ENCODE measurements at regions not wholly inside any gene's neighbourhood (a gene's known extent, or its start where the extent isn't known, plus 50 kb on each side); places are given as distances from the start of the nearest gene placed in this dataset.

GRCh38 chrY:7701676-7702075, 790.1 kb upstream of the AMELY start:
- DNase-seq (no peak), ATAC-seq (ENCODE audit: poor library complexity) (no peak)
- Mint-ChIP-seq H3K36me3 (ENCODE audit: low read depth) (no peaks in the 10 kb centered on the region), H3K4me1 (ENCODE audit: low read depth) (no peaks in the 10 kb centered on the region), H3K9me3 (no peaks in the 10 kb centered on the region), H3K27ac (no peak overlapping the region), H3K27me3 (no peaks in the 10 kb centered on the region), H3K4me3 (no peak overlapping the region)
- intact Hi-C loops (cut with DNase I, micrococcal nuclease), result no loop called here
- Histone ChIP-seq H3K36me3 (ENCODE audit: insufficient read depth, low read length) (no peaks in the 10 kb centered on the region), H3K4me1 (ENCODE audit: insufficient read depth, low read length) (no peaks in the 10 kb centered on the region), H3K27me3 (ENCODE audit: control insufficient read depth in 1 of 2, insufficient read depth in 2 of 2, low read length in 2 of 2) (no peaks in the 10 kb centered on the region), H3K4me3 (ENCODE audit: low read length) (no peak overlapping the region), H3K27ac (ENCODE audit: low read depth in 1 of 2, low read length in 2 of 2) (no peak overlapping the region), H3K9me3 (ENCODE audit: control insufficient read depth in 1 of 2, insufficient read depth in 1 of 2, low read length in 2 of 2) (no peaks in the 10 kb centered on the region)
- no peak for TF ChIP-seq CTCF (IDR thresholded peaks at IDR 0.05)
- POLR2A ChIA-PET, result no interaction called here
- CTCF ChIA-PET, result no interaction called here

- DNase-seq (no peak), ATAC-seq (ENCODE audit: poor library complexity) (no peak)
- ChIA-PET POLR2A (no interaction called here), CTCF (no interaction called here)
- H3K4me1 Mint-ChIP-seq (ENCODE audit: low read depth), result no peaks in the 10 kb centered on the region
- no peaks in the 10 kb centered on the region for H3K27me3 Mint-ChIP-seq
- H3K36me3 Mint-ChIP-seq (ENCODE audit: low read depth), result no peaks in the 10 kb centered on the region
- Histone ChIP-seq H3K27ac (ENCODE audit: low read depth in 1 of 2, low read length in 2 of 2) (no peak overlapping the region), H3K27me3 (ENCODE audit: control insufficient read depth in 1 of 2, insufficient read depth in 2 of 2, low read length in 2 of 2) (no peaks in the 10 kb centered on the region), H3K4me1 (ENCODE audit: insufficient read depth, low read length) (no peaks in the 10 kb centered on the region), H3K4me3 (ENCODE audit: low read length) (no peak overlapping the region), H3K9me3 (ENCODE audit: control insufficient read depth in 1 of 2, insufficient read depth in 1 of 2, low read length in 2 of 2) (no peaks in the 10 kb centered on the region), H3K36me3 (ENCODE audit: insufficient read depth, low read length) (no peaks in the 10 kb centered on the region)
- no peaks in the 10 kb centered on the region for H3K9me3 Mint-ChIP-seq
- H3K4me3 Mint-ChIP-seq, result no peak overlapping the region
- intact Hi-C loops (cut with DNase I, micrococcal nuclease), result no loop called here
- no peak for TF ChIP-seq CTCF (IDR thresholded peaks at IDR 0.05)
- no peak overlapping the region for H3K27ac Mint-ChIP-seq
These were observed 786.0 kb upstream of the AMELY start for GRCh38 chrY:7697506-7697905.

- H3K4me1 Mint-ChIP-seq (ENCODE audit: low read depth), result no peaks in the 10 kb centered on the region
- no peaks in the 10 kb centered on the region for H3K4me1 ChIP-seq (ENCODE audit: insufficient read depth, low read length)
- no peak overlapping the region for H3K4me3 Mint-ChIP-seq
- ChIA-PET CTCF (no interaction called here), POLR2A (no interaction called here)
- H3K27me3 Mint-ChIP-seq, result no peaks in the 10 kb centered on the region
- H3K36me3 Mint-ChIP-seq (ENCODE audit: low read depth), result no peaks in the 10 kb centered on the region
- DNase-seq, result no peak
- no peak overlapping the region for H3K27ac ChIP-seq (ENCODE audit: low read depth in 1 of 2, low read length in 2 of 2)
- TF ChIP-seq CTCF (IDR thresholded peaks at IDR 0.05), result no peak
- intact Hi-C loops (cut with DNase I, micrococcal nuclease), result no loop called here
- H3K27me3 ChIP-seq (ENCODE audit: control insufficient read depth in 1 of 2, insufficient read depth in 2 of 2, low read length in 2 of 2), result no peaks in the 10 kb centered on the region
- ATAC-seq (ENCODE audit: poor library complexity), result no peak
- H3K9me3 Mint-ChIP-seq, result no peaks in the 10 kb centered on the region
- H3K4me3 ChIP-seq (ENCODE audit: low read length), result no peak overlapping the region
- no peaks in the 10 kb centered on the region for H3K36me3 ChIP-seq (ENCODE audit: insufficient read depth, low read length)
- no peak overlapping the region for H3K27ac Mint-ChIP-seq
- H3K9me3 ChIP-seq (ENCODE audit: control insufficient read depth in 1 of 2, insufficient read depth in 1 of 2, low read length in 2 of 2), result no peaks in the 10 kb centered on the region
These were observed 781.1 kb upstream of the AMELY start for GRCh38 chrY:7692701-7693100.

Measured in CD4-positive, alpha-beta T cell (primary cell).